Left hindlimb (tissue), 1 donor: ENCODE measurements at regions not wholly inside any gene's neighbourhood (a gene's known extent, or its start where the extent isn't known, plus 50 kb on each side); places are given as distances from the start of the nearest gene placed in this dataset.

ENCODE experiments used
- DNase-seq: peaks from one replicate; pipeline ENCODE4 v3.0.0-alpha.2; 2018

- no peak for DNase-seq
Measured at GRCh38 chr11:71309181-71309580, 56.8 kb upstream of the SHANK2 start.

DNA sequence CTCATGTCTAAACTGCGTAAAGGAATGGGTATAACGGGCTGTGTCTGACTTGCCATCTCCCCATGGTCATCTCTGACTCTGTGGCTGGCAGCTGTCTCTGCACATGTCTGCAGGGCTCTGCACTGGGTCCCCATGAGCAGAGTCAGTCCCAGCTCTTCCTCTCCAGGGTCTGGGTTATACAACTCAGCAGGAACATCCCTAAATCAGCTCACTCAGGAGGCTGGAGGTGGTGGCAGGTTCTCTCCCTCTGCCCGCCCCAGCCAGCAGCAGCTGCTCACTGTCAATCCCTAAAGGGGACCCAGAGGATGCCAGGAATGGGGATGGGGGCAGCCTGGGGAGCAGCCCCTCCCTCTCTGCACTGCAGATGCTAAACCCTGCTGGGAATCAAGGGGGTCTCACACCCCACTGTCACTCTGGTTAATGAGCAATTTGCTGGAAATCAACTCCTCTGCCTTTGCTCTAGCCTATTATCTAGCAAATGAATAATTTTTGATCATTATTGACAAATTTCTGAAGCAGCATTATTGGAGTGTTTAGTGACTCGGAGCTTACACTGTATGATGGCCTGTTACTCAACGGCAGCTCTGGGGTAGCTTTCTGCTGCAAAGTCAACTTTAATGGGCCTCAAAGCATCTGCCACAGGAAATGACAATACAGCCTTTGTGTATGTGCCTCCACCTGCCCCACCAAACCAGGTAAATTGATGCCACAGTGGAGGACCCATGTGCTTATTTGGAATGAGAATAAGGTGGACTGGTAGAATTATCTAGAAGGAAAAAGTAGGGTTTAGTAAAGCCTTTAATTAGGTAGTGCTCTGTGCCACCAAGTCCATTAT is 55.7 kb upstream of the SHANK2 start:
- DNase-seq, result no peak

DNA sequence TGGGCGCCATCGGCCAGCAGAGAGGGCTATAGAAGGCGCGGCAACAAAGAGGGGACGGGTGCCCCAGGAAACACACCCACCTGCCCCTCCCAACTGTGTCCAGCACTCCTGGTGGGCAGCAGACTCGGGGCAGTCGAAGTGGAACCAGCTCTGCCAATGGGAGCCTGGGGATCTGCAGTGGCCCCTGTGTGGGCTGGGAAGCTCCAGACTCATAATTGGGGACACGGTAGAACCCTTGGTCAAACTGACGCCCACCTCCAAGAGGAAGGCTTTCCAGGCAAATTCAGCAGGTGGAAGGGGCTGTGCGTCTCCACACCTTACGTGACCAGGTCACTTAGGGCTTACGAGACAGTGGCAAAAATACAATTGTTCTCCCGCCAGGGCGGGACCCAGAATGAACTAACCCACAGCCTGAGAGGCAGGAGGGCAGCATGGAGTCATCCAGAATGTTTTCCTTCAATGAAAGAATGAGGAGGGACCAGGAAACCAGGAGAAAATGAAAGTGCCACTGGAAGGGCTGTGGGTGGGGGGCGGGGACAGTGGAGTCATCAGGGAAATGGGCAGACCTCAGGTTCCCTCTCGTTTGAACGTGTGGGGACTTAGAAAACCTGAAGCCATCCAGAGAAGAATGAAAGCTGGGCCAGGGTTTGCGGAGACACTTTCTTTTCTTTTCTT is 53.2 kb upstream of the SHANK2 start:
- no peak for DNase-seq

GRCh38 chr11:71305041-71305440 is 52.7 kb upstream of the SHANK2 start:
- DNase-seq, result no peak

- no peak for DNase-seq
Measured at GRCh38 chr11:71304491-71304890, 52.1 kb upstream of the SHANK2 start.

DNA sequence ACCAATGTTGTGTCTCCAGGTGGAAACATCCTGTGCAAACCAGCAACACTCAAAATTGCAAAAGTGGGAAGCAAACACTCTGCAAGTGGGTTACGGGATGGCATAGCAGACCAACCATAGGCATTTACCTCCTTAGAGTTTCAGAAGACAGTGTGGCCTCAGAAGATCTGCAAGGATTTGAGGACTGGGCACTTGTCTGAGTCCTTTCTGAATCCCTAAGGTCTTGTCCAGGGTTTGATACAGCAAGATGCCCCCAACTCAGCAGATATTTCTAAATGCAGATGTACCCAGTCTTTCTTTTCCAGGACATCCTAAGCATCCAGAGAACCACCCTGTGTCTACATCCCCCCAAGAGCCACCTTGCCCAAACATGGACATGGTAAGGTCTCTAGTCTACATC is 51.7 kb upstream of the SHANK2 start:
- no peak for DNase-seq

DNA sequence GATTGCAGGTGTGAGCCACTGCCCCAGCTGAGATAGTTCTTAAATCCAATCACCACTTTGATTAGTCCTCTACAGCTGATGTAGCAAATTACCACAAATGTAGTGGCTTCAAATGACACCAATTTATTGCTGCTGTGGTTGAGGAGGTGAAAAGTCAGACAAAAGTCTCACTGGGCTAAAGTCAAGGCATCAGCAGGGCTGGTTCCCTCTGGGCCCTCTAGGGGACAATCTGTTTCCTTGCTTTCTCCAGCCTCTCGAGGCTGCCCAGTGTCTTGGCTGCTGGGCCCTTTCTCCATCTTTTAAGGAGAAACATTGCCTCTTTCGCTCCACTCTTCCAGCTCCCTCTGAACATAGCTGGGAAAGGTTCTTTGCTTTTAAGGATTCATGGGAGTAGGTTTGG is 50.5 kb upstream of the SHANK2 start:
- DNase-seq, result no peak

DNA sequence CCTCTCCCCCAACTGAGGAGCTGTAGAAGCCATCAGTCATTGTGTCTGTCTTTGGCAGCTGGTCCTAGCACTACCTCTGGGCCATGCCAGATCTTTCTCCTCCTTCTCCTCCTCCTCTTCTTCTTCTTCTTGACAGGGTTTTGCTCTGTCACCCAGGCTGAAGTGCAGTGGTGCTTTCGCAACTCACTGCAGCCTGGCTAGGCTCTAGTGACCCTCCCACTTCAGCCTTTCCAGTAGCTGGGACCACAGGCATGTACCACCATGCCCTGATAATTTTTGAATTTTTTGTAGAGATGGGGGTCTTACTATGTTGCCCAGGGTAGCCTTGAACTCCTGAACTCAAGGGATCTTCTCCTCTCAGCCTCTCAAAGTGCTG is 50.1 kb upstream of the SHANK2 start:
- DNase-seq, result no peak
